ENCODE measurements at regions not wholly inside any gene's neighbourhood (a gene's known extent, or its start where the extent isn't known, plus 50 kb on each side); places are given as distances from the start of the nearest gene placed in this dataset.

- H4K5ac ChIP-seq (ENCODE audit: insufficient read length, low read depth, low read length), result no peak overlapping the region
- no peak overlapping the region for H4K91ac ChIP-seq (ENCODE audit: insufficient read length, low read depth, low read length)
- no peaks in the 10 kb centered on the region for H3K27me3 ChIP-seq (ENCODE audit: insufficient read depth, low read length)
- Mint-ChIP-seq H3K27ac (peak overlapping the region in 1 of 3 experiments; percentile 0; a peak in 1 of 7 replicates), H3K36me3 (ENCODE audit: insufficient read depth in 1 of 3, low read depth in 3 of 3) (peaks cover 19 to 41% (median 26%) of the 10 kb centered on the region in 3 experiments), H3K4me1 (peaks cover 8 to 13% of the 10 kb centered on the region in 2 experiments), H3K4me3 (no peak overlapping the region), H3K27me3 (ENCODE audit: low read depth) (no peaks in the 10 kb centered on the region), H3K9me3 (0 out of 5 replicates have a peak, but pooled peaks cover 0 to 2% of the 10 kb centered on the region in 2 experiments)
- no peak overlapping the region for H4K8ac ChIP-seq (replicated peaks; ENCODE audit: insufficient read length, low read depth, low read length)
- no peak overlapping the region for H3K14ac ChIP-seq (ENCODE audit: insufficient read depth, low read length)
- no peak overlapping the region for H3K56ac ChIP-seq (ENCODE audit: insufficient read length, low read depth, low read length)
- H2BK5ac ChIP-seq (ENCODE audit: insufficient read length, low read length), result no peak overlapping the region
- H2BK20ac ChIP-seq (ENCODE audit: low read depth, low read length, poor library complexity, severe bottlenecking), result no peak overlapping the region
- no peak overlapping the region for H3T11ph ChIP-seq (ENCODE audit: low read length)
- H3K23me2 ChIP-seq (ENCODE audit: insufficient read length, low read depth, low read length, poor library complexity, severe bottlenecking), result no peaks in the 10 kb centered on the region
- H2BK120ac ChIP-seq (ENCODE audit: low read depth, low read length, poor library complexity, severe bottlenecking), result no peak overlapping the region
- no peak overlapping the region for H2AK5ac ChIP-seq (ENCODE audit: insufficient read length, low read length)
- no peak overlapping the region for H3K27ac ChIP-seq (ENCODE audit: insufficient read length, low read depth, low read length)
- WGBS (ENCODE audit: extremely low coverage, insufficient read length, low lambda C conversion rate), result no CpG with 5 or more reads among the region's 2 CpGs
- H3K9me3 ChIP-seq (ENCODE audit: control insufficient read depth, low read depth, low read length), result no peaks in the 10 kb centered on the region
- H3K4ac ChIP-seq (ENCODE audit: low read depth, low read length), result no peak overlapping the region
- H3K18ac ChIP-seq (ENCODE audit: insufficient read length, low read depth, low read length), result no peak overlapping the region
- H2BK15ac ChIP-seq (ENCODE audit: low read depth, low read length), result no peak overlapping the region
- no peak overlapping the region for H2BK12ac ChIP-seq (ENCODE audit: insufficient read length, low read depth, low read length)
- H3K4me1 ChIP-seq (ENCODE audit: insufficient read depth, low read length), result no peaks in the 10 kb centered on the region
- no peak overlapping the region for H2AFZ ChIP-seq (ENCODE audit: low read length)
- H3K9ac ChIP-seq (ENCODE audit: extremely low read depth, insufficient read length, low read length), result no peak overlapping the region
- H3K4me2 ChIP-seq (ENCODE audit: insufficient read depth, insufficient read length, low read length), result no peak overlapping the region
- no peaks in the 10 kb centered on the region for H3K79me2 ChIP-seq (ENCODE audit: insufficient read depth, low read length)
- no peak overlapping the region for H3K23ac ChIP-seq (ENCODE audit: insufficient read length, low read depth, low read length)
- H4K20me1 ChIP-seq (ENCODE audit: control insufficient read depth, insufficient read depth, insufficient read length), result no peaks in the 10 kb centered on the region
- TF ChIP-seq CTCF (conservative IDR thresholded peaks at IDR 0.05), result no peak
- DNase-seq, result no peak
- H3K79me1 ChIP-seq (ENCODE audit: insufficient read depth, low read depth, low read length, poor library complexity, severe bottlenecking), result no peaks in the 10 kb centered on the region
Measured at GRCh38 chrX:74220277-74220676, 83.7 kb upstream of the ZCCHC13 start.

Data from H9 (cell line).